ENCODE measurements at regions not wholly inside any gene's neighbourhood (a gene's known extent, or its start where the extent isn't known, plus 50 kb on each side); places are given as distances from the start of the nearest gene placed in this dataset.

DNA sequence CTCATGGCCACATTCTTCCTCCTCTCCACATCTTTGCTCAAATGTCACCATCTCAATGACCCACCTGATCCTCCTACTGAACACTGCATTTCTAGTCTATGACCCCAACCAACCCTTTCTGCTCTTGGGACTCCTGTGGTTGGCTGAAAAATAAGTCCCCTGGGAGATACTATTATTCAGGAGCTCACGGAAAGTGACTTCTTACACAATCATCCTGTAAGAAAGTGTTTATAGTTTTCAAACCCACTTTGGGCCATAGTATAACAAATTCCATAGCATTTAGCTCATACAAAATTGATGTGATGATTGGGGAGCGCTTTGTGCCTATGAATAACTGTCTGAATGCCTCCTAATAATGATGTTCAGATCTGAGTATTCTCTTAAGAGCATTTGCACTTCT lies 161.4 kb upstream of the HS3ST1 start:
- Histone ChIP-seq H3K4me1 (replicated peaks in 1 of 2) (peaks cover 0 to 4% of the 10 kb centered on the region in 2 donors), H3K27ac (no peak overlapping the region)
- TF ChIP-seq, protein P1, sequence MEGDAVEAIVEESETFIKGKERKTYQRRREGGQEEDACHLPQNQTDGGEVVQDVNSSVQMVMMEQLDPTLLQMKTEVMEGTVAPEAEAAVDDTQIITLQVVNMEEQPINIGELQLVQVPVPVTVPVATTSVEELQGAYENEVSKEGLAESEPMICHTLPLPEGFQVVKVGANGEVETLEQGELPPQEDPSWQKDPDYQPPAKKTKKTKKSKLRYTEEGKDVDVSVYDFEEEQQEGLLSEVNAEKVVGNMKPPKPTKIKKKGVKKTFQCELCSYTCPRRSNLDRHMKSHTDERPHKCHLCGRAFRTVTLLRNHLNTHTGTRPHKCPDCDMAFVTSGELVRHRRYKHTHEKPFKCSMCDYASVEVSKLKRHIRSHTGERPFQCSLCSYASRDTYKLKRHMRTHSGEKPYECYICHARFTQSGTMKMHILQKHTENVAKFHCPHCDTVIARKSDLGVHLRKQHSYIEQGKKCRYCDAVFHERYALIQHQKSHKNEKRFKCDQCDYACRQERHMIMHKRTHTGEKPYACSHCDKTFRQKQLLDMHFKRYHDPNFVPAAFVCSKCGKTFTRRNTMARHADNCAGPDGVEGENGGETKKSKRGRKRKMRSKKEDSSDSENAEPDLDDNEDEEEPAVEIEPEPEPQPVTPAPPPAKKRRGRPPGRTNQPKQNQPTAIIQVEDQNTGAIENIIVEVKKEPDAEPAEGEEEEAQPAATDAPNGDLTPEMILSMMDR (IDR thresholded peaks at IDR 0.05) = no peak
- TF ChIP-seq POLR2A (IDR thresholded peaks at IDR 0.05) = no peak

DNA sequence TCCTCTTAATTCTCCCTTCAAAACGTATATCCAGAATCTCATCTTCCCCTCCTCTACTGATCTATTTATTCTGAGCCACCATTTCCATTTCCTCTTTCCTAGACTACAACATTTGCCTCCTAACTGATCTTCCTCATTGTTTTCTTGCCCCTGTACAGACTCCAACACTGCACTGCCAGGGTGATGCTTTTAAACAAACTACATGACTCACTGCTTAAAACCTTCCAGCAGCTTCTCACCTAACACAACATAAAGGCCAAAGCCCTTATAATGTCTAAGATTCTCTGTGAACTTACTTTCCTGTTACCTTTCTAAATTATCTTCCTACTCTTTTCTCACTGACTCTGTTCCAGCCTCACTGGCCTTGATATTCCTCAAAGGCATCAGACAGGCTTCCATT lies 161.0 kb upstream of the HS3ST1 start:
- peaks cover 0 to 4% of the 10 kb centered on the region in 2 donors for H3K4me1 ChIP-seq (replicated peaks in 1 of 2)
- TF ChIP-seq, protein P1 (IDR thresholded peaks at IDR 0.05) = no peak
- no peak for TF ChIP-seq POLR2A (IDR thresholded peaks at IDR 0.05)
- intact Hi-C loops (cut with DNase I) = no loop called here
- 51 to 71% (median 57%) methylated on average over 1 of the region's 1 CpG for WGBS, 4 donors
- H3K4me3 ChIP-seq = no peak overlapping the region
- H3K9me3 ChIP-seq (replicated peaks in 1 of 3) = no peaks in the 10 kb centered on the region
- no peaks in the 10 kb centered on the region for H3K27me3 ChIP-seq
- no peak overlapping the region for H3K27ac ChIP-seq
- no peak for DNase-seq
- no peaks in the 10 kb centered on the region for H3K36me3 ChIP-seq (replicated peaks in 1 of 2)

More for the DNA sequence above, 161.4 kb upstream of the HS3ST1 start:
- no peaks in the 10 kb centered on the region for H3K27me3 ChIP-seq
- H3K4me3 ChIP-seq = no peak overlapping the region
- H3K36me3 ChIP-seq (replicated peaks in 1 of 2) = no peaks in the 10 kb centered on the region
- 42 to 91% (median 50%) methylated on average over 2 of the region's 2 CpGs for WGBS, 4 donors
- DNase-seq = no peak
- intact Hi-C loops (cut with DNase I) = no loop called here
- no peaks in the 10 kb centered on the region for H3K9me3 ChIP-seq (replicated peaks in 1 of 3)

DNA sequence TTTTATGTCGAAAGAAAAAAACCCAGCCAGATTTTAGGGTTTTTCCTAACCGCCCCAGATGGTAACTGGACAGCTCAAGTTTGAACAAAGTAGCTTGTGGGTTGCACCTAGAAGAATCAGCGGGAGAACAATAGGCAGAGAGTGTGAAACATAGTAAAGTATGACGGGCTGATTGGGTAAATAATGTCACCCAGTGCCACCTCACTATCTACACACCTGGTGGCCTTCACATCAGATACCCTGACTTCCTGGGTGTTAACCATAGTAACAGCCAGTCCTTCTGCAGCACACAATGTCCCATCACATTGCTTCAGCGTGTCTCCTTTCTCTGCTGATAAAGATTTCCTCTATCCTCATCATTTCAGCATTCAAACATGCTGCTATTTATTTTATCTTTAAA lies 159.1 kb upstream of the HS3ST1 start:
- no peak overlapping the region for H3K4me3 ChIP-seq
- intact Hi-C loops (cut with DNase I) = no loop called here
- TF ChIP-seq, protein P1 (IDR thresholded peaks at IDR 0.05) = no peak
- TF ChIP-seq POLR2A (IDR thresholded peaks at IDR 0.05) = no peak
- no peaks in the 10 kb centered on the region for H3K36me3 ChIP-seq (replicated peaks in 1 of 2)
- no peaks in the 10 kb centered on the region for H3K9me3 ChIP-seq (replicated peaks in 1 of 3)
- DNase-seq = no peak
- H3K27ac ChIP-seq = no peak overlapping the region
- no peaks in the 10 kb centered on the region for H3K27me3 ChIP-seq
- 77 to 84% (median 80%) methylated on average over 5 of the region's 5 CpGs for WGBS, 4 donors
- peaks cover 0 to 4% of the 10 kb centered on the region in 2 donors for H3K4me1 ChIP-seq (replicated peaks in 1 of 2)

DNA sequence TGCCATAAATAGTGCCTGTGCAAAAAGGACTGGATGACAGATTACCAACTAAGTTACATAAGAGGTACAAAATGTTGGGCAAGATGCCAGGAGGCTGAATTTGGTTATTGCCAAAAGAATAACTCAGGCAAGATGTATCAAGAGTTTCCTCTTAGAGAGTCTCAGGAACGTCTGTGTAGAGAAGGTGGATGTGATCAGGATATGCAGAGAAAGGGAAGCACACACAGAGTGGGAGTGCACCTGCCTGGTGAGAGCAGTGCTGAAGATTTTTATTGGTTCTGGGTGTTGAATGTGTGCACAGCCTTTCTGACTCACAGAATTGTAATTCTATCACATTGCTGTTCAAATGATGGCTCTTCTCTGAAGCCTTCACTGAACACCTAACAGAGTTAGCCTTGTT lies 156.8 kb upstream of the HS3ST1 start:
- TF ChIP-seq, protein P1 (IDR thresholded peaks at IDR 0.05) = no peak
- no peak for TF ChIP-seq POLR2A (IDR thresholded peaks at IDR 0.05)
- Histone ChIP-seq H3K4me3 (no peak overlapping the region), H3K27me3 (no peaks in the 10 kb centered on the region), H3K4me1 (replicated peaks in 1 of 2) (peaks cover 0 to 4% of the 10 kb centered on the region in 2 donors), H3K9me3 (replicated peaks in 1 of 3) (no peaks in the 10 kb centered on the region), H3K36me3 (replicated peaks in 1 of 2) (no peaks in the 10 kb centered on the region), H3K27ac (no peak overlapping the region)
- 0 to 15% (median 10%) methylated on average over 1 of the region's 1 CpG for WGBS, 4 donors
- DNase-seq = peak in 3 of 7 donors; percentile 23 to 38 (median 32)
- intact Hi-C loops (cut with DNase I) = no loop called here
